ENCODE measurements at regions not wholly inside any gene's neighbourhood (a gene's known extent, or its start where the extent isn't known, plus 50 kb on each side); places are given as distances from the start of the nearest gene placed in this dataset.

DNA sequence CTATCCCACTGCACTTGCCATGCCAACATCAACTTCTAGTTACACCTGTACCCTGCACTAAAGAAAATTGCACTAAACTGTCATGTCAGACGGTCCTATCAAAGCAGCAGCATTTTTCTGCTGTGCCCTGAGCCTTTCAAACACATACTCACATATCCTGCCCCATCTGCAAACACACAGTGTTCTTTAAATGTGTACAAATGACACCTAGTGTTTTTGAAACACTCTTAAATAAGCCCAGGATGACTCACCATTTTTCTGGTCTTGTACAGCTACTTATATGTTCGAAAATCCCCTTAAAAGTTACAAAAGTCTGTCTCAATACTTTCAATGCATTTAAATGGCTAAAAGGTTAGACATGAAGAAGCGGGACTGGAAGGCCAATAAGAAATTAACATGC is 346.7 kb upstream of the PPARGC1A start:
- TF ChIP-seq, protein P1, sequence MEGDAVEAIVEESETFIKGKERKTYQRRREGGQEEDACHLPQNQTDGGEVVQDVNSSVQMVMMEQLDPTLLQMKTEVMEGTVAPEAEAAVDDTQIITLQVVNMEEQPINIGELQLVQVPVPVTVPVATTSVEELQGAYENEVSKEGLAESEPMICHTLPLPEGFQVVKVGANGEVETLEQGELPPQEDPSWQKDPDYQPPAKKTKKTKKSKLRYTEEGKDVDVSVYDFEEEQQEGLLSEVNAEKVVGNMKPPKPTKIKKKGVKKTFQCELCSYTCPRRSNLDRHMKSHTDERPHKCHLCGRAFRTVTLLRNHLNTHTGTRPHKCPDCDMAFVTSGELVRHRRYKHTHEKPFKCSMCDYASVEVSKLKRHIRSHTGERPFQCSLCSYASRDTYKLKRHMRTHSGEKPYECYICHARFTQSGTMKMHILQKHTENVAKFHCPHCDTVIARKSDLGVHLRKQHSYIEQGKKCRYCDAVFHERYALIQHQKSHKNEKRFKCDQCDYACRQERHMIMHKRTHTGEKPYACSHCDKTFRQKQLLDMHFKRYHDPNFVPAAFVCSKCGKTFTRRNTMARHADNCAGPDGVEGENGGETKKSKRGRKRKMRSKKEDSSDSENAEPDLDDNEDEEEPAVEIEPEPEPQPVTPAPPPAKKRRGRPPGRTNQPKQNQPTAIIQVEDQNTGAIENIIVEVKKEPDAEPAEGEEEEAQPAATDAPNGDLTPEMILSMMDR (IDR thresholded peaks at IDR 0.05), result no peak
- TF ChIP-seq POLR2A (IDR thresholded peaks at IDR 0.05) (no peak), EP300 (IDR thresholded peaks at IDR 0.05) (no peak)

Measured in ovary (tissue), 3 donors.